ENCODE measurements at regions not wholly inside any gene's neighbourhood (a gene's known extent, or its start where the extent isn't known, plus 50 kb on each side); places are given as distances from the start of the nearest gene placed in this dataset.

DNA sequence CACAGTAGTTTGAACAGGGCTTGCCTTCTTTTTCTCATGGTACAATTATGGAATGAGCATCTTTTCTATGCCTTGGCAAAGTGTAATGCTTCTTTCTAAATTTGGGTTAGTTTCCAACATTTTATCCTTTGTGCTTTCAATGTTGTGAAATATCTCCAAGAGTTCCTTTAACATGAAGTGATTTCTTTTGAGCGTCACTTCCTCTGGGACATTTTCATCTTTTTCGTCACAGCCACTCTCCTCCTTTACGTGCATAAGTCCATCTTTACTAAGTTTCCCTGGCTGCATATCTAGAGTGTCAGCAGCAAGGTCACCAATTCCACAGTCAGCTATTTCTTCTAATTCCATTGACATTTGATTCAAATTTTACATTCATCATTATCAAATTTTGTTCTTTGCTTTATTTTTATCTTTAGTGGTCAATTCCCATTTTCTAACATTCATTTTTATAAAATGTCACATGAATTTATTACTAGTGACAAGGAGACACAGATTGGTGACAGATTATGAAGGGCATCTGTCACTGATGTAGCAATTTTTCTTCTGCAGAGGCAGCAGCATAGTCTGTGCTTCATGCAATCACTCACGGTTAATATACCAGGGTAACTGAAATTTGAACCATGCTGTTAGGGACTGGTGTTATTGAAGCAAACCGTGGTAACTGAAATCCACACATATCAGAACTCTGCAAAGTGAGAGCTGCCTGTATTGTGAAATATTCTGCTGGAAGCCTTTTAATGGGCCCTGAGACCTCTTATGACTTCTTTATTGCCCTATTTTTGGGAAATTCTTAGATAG, 126.5 kb upstream of the THBS1 start:
- TF ChIP-seq, protein P1, sequence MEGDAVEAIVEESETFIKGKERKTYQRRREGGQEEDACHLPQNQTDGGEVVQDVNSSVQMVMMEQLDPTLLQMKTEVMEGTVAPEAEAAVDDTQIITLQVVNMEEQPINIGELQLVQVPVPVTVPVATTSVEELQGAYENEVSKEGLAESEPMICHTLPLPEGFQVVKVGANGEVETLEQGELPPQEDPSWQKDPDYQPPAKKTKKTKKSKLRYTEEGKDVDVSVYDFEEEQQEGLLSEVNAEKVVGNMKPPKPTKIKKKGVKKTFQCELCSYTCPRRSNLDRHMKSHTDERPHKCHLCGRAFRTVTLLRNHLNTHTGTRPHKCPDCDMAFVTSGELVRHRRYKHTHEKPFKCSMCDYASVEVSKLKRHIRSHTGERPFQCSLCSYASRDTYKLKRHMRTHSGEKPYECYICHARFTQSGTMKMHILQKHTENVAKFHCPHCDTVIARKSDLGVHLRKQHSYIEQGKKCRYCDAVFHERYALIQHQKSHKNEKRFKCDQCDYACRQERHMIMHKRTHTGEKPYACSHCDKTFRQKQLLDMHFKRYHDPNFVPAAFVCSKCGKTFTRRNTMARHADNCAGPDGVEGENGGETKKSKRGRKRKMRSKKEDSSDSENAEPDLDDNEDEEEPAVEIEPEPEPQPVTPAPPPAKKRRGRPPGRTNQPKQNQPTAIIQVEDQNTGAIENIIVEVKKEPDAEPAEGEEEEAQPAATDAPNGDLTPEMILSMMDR (IDR thresholded peaks at IDR 0.05), result no peak
- TF ChIP-seq POLR2A (IDR thresholded peaks at IDR 0.05), result no peak
